Panc1 (cell line): ENCODE measurements at regions not wholly inside any gene's neighbourhood (a gene's known extent, or its start where the extent isn't known, plus 50 kb on each side); places are given as distances from the start of the nearest gene placed in this dataset.

ENCODE experiments used
- ATAC-seq: fragments of 200-7000 bp; cut with Tn5 transposase; 2 replicates; pipeline ENCODE4 v1.9.1; 2020; ENCODE audit warnings: mild to moderate bottlenecking, moderate library complexity
- BruUV-seq: library from RNA; stranded (reverse); fragments of 400-500 nt; replicated peaks from 2 replicates; lab custom pipeline; 2021; lab: Mats Ljungman, UMichigan
- CTCF ChIA-PET: fragments of 300-600 bp; sonication (Branson Sonifier 250); formaldehyde crosslinking; loops from one replicate; lab custom pipeline; 2022; ENCODE audit warnings: antibody characterized with exemption; lab: Charles Lee
- POLR2A ChIA-PET: fragments of 300-600 bp; sonication (Branson Sonifier 250); formaldehyde crosslinking; loops from one replicate; lab custom pipeline; 2022; ENCODE audit warnings: antibody characterized with exemption; lab: Charles Lee
- DNase-seq: peaks from one replicate; pipeline ENCODE4 v3.0.0-alpha.2; 2010; ENCODE audit warnings: low read depth, low spot score
- H3K27ac ChIP-seq: 2 replicates; pipeline ENCODE4 v1.5.1; 2011; ENCODE audit warnings: mild to moderate bottlenecking, low read length, inconsistent platforms
- H3K27me3 ChIP-seq: fragments of 200-500 bp; sonication (Bioruptor generic); 2 replicates; pipeline ENCODE4 v1.6.0; 2014; ENCODE audit warnings: low read length, inconsistent platforms; ENCODE audit not compliant: control insufficient read depth, insufficient read depth
- H3K36me3 ChIP-seq: fragments of 200-500 bp; sonication (Bioruptor generic); 2 replicates; pipeline ENCODE4 v1.5.1; 2014; ENCODE audit warnings: inconsistent platforms, mild to moderate bottlenecking, low read length, moderate library complexity; ENCODE audit not compliant: control insufficient read depth, insufficient read depth
- H3K4me1 ChIP-seq: 2 replicates; pipeline ENCODE4 v1.5.1; 2011; ENCODE audit warnings: inconsistent platforms, mild to moderate bottlenecking, low read length, moderate library complexity; ENCODE audit not compliant: control insufficient read depth, insufficient read depth
- H3K4me3 ChIP-seq, 2 experiments: 2 replicates each; pipeline ENCODE4 v1.5.1; 2011 to 2012; ENCODE audit warnings: low read depth in 2 of 2, low read length in 2 of 2, mild to moderate bottlenecking in 2 of 2, inconsistent platforms in 1 of 2, moderate library complexity in 1 of 2
- H3K9me3 ChIP-seq: fragments of 200-500 bp; sonication (Bioruptor generic); 2 replicates; pipeline ENCODE4 v1.5.1; 2014; ENCODE audit warnings: low read depth, mild to moderate bottlenecking, inconsistent platforms, low read length, moderate library complexity; ENCODE audit not compliant: control insufficient read depth, insufficient read depth
- CTCF ChIP-seq: fragments of 450-650 bp; IDR thresholded peaks from 2 replicates; pipeline ENCODE4 v1.5.1; 2017; ENCODE audit warnings: mild to moderate bottlenecking
- POLR2AphosphoS5 ChIP-seq: IDR thresholded peaks from 2 replicates; pipeline ENCODE4 v1.6.1; 2012; ENCODE audit warnings: mild to moderate bottlenecking, low read depth, low read length, moderate library complexity
- SIN3A ChIP-seq: IDR thresholded peaks from 2 replicates; pipeline ENCODE4 v1.6.1; 2012; ENCODE audit warnings: low read depth, mild to moderate bottlenecking, low read length, moderate library complexity, borderline replicate concordance; ENCODE audit not compliant: insufficient read depth
- TCF7L2 ChIP-seq: IDR thresholded peaks from 2 replicates; pipeline ENCODE4 v1.6.1; 2011; ENCODE audit warnings: mild to moderate bottlenecking, low read depth, low read length, inconsistent platforms
- in situ Hi-C: cut with HindIII; loops from 2 replicates; pipeline ENCODE4 v1.10.0; 2016; ENCODE audit warnings: low sequenced_read_pairs, low pct_unique_long_range_greater_than_20kb
- intact Hi-C: fragments of 100-400 bp; cut with micrococcal nuclease; formaldehyde crosslinking; loops from one replicate; pipeline ENCODE4 v1.10.0; 2022; ENCODE audit not compliant: unreplicated experiment
- TF ChIP-seq, protein P1 (sequence below), 2 experiments: IDR thresholded peaks; 2 replicates each; pipeline ENCODE4 v1.6.1; 2011 to 2012; ENCODE audit warnings: low read depth in 2 of 2, control low read depth in 1 of 2, low read length in 1 of 2, mild to moderate bottlenecking in 1 of 2, moderate library complexity in 1 of 2; ENCODE audit not compliant: insufficient read depth in 1 of 2

GRCh38 chr10:18737841-18738240 lies 78.6 kb downstream of the ARL5B start:
- no peaks in the 10 kb centered on the region for H3K36me3 ChIP-seq
- H3K27me3 ChIP-seq, result no peaks in the 10 kb centered on the region
- in situ Hi-C loops (no loop called here), intact Hi-C loops (no loop called here)
- no peaks in the 10 kb centered on the region for H3K9me3 ChIP-seq
- no peak for DNase-seq
- ChIA-PET CTCF (no interaction called here), POLR2A (no interaction called here)
- H3K27ac ChIP-seq, result no peak overlapping the region
- H3K4me1 ChIP-seq, result no peaks in the 10 kb centered on the region
- no peak for ATAC-seq
- TF ChIP-seq TCF7L2 (no peak), POLR2AphosphoS5 (no peak), SIN3A (no peak), CTCF (no peak)
- TF ChIP-seq, protein P1, sequence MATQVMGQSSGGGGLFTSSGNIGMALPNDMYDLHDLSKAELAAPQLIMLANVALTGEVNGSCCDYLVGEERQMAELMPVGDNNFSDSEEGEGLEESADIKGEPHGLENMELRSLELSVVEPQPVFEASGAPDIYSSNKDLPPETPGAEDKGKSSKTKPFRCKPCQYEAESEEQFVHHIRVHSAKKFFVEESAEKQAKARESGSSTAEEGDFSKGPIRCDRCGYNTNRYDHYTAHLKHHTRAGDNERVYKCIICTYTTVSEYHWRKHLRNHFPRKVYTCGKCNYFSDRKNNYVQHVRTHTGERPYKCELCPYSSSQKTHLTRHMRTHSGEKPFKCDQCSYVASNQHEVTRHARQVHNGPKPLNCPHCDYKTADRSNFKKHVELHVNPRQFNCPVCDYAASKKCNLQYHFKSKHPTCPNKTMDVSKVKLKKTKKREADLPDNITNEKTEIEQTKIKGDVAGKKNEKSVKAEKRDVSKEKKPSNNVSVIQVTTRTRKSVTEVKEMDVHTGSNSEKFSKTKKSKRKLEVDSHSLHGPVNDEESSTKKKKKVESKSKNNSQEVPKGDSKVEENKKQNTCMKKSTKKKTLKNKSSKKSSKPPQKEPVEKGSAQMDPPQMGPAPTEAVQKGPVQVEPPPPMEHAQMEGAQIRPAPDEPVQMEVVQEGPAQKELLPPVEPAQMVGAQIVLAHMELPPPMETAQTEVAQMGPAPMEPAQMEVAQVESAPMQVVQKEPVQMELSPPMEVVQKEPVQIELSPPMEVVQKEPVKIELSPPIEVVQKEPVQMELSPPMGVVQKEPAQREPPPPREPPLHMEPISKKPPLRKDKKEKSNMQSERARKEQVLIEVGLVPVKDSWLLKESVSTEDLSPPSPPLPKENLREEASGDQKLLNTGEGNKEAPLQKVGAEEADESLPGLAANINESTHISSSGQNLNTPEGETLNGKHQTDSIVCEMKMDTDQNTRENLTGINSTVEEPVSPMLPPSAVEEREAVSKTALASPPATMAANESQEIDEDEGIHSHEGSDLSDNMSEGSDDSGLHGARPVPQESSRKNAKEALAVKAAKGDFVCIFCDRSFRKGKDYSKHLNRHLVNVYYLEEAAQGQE (IDR thresholded peaks at IDR 0.05; ENCODE audit: insufficient read depth in 1 of 2, low read depth in 2 of 2, low read length in 1 of 2), result no peak
- no peak overlapping the region for H3K4me3 ChIP-seq
- no TSS peak for BruUV-seq

DNA sequence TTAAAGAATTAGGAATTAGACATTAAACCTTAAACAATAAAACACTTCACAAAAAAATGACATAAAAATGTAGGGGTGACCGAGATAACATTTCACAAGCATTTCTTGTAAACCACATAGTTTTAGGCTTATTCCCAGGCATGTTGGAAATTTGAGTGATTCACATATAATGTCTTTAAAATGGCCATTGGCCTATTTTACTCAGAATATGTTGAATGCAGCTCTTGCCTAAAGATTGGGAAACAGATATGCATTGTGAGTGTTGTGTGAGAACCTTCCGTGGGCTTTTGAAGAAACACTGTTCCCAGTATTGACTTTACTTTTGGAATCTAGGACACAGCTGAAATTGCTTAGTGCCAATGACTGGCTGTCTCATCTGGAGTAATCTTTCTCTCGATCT lies 79.6 kb downstream of the ARL5B start:
- TF ChIP-seq CTCF, result no peak
- TF ChIP-seq TCF7L2, result no peak
- no peak for TF ChIP-seq POLR2AphosphoS5
- TF ChIP-seq, protein P1 (IDR thresholded peaks at IDR 0.05; ENCODE audit: insufficient read depth in 1 of 2, low read depth in 2 of 2, low read length in 1 of 2), result no peak
- no peak for TF ChIP-seq SIN3A
- DNase-seq (no peak), ATAC-seq (no peak)
- intact Hi-C loops (no loop called here), in situ Hi-C loops (no loop called here)
- Histone ChIP-seq H3K4me3 (no peak overlapping the region), H3K27me3 (no peaks in the 10 kb centered on the region), H3K27ac (no peak overlapping the region), H3K9me3 (no peaks in the 10 kb centered on the region), H3K4me1 (no peaks in the 10 kb centered on the region), H3K36me3 (no peaks in the 10 kb centered on the region)
- CTCF ChIA-PET, result no interaction called here
- BruUV-seq, result no TSS peak
- POLR2A ChIA-PET, result no interaction called here
